GM23338 (cell line): ENCODE measurements at regions not wholly inside any gene's neighbourhood (a gene's known extent, or its start where the extent isn't known, plus 50 kb on each side); places are given as distances from the start of the nearest gene placed in this dataset.

Experiments
- EZH2 ChIP-seq: fragments of 200-600 bp; sonication (generic); IDR thresholded peaks from one replicate; pipeline ENCODE4 v1.8.0; 2017; ENCODE audit warnings: antibody characterized with exemption, mild to moderate bottlenecking, low read depth; ENCODE audit not compliant: unreplicated experiment
- EZH2phosphoT487 ChIP-seq: fragments of 200-600 bp; sonication (generic); IDR thresholded peaks from one replicate; pipeline ENCODE4 v1.8.1; 2018; ENCODE audit warnings: antibody characterized with exemption; ENCODE audit not compliant: unreplicated experiment
- NANOG ChIP-seq: IDR thresholded peaks from 2 replicates; pipeline ENCODE4 v1.6.1; 2016; ENCODE audit warnings: antibody characterized with exemption, borderline replicate concordance
- POLR2AphosphoS5 ChIP-seq: IDR thresholded peaks from 2 replicates; pipeline ENCODE4 v1.6.1; 2016; ENCODE audit warnings: antibody characterized with exemption, low read depth
- REST ChIP-seq: IDR thresholded peaks from one replicate; pipeline ENCODE4 v1.6.1; 2018; ENCODE audit warnings: antibody characterized with exemption; ENCODE audit not compliant: unreplicated experiment
- STAT1 ChIP-seq: IDR thresholded peaks from one replicate; pipeline ENCODE4 v1.6.1; 2016; ENCODE audit warnings: antibody characterized with exemption; ENCODE audit not compliant: unreplicated experiment
- ZNF114 ChIP-seq: fragments of 250-450 bp; sonication (Bioruptor Pico); IDR thresholded peaks from 2 replicates; pipeline ENCODE4 v1.5.0; 2020; ENCODE audit warnings: mild to moderate bottlenecking, moderate library complexity
- TF ChIP-seq, protein P1 (sequence below), 2 experiments: fragments of 200-600 bp in 1 of 2; sonication (generic) in 1 of 2; conservative IDR thresholded peaks; 2 replicates each; pipeline versions ENCODE4 v1.5.1 to v1.6.1; 2016 to 2017; ENCODE audit warnings: antibody characterized with exemption in 2 of 2, low read depth in 2 of 2, mild to moderate bottlenecking in 2 of 2, moderate library complexity in 1 of 2

DNA sequence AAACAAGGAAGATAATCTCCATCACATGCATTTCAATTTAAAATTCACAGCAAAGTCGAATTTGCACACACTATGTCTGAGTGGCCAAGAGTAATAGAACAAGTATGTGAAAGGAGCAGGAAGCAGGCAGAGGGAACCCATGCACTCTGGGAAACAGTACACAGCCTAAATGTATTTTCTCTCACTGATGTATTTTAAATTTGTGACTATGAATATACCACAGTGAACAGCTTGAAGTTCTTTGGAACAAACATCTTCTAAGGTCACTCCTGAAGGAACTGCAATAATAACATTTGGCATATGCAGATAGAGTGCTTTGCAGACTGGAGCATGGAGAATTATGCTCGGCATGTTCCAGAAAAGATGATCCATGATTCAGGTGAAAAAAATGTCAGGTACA lies 223.1 kb upstream of the PKN2 start:
- no peak for TF ChIP-seq NANOG
- no peak for TF ChIP-seq EZH2
- TF ChIP-seq, protein P1, sequence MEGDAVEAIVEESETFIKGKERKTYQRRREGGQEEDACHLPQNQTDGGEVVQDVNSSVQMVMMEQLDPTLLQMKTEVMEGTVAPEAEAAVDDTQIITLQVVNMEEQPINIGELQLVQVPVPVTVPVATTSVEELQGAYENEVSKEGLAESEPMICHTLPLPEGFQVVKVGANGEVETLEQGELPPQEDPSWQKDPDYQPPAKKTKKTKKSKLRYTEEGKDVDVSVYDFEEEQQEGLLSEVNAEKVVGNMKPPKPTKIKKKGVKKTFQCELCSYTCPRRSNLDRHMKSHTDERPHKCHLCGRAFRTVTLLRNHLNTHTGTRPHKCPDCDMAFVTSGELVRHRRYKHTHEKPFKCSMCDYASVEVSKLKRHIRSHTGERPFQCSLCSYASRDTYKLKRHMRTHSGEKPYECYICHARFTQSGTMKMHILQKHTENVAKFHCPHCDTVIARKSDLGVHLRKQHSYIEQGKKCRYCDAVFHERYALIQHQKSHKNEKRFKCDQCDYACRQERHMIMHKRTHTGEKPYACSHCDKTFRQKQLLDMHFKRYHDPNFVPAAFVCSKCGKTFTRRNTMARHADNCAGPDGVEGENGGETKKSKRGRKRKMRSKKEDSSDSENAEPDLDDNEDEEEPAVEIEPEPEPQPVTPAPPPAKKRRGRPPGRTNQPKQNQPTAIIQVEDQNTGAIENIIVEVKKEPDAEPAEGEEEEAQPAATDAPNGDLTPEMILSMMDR (conservative IDR thresholded peaks at IDR 0.05; ENCODE audit: low read depth in 2 of 2) = no peak
- TF ChIP-seq POLR2AphosphoS5 = no peak
- no peak for TF ChIP-seq ZNF114
- no peak for TF ChIP-seq STAT1
- TF ChIP-seq REST = no peak
- no peak for TF ChIP-seq EZH2phosphoT487
